WTC11 (cell line): ENCODE measurements at regions not wholly inside any gene's neighbourhood (a gene's known extent, or its start where the extent isn't known, plus 50 kb on each side); places are given as distances from the start of the nearest gene placed in this dataset.
"Not testable (repeated sequence)": the region's sequence is repeated elsewhere in the genome, so short reads cannot be mapped to it uniquely, and the experiment has no call there.

ENCODE experiments used
- ATF3 ChIP-seq: sonication (generic); formaldehyde crosslinking; conservative IDR thresholded peaks from 2 replicates; pipeline ENCODE4 v1.8.1; 2022; ENCODE audit warnings: mild to moderate bottlenecking, missing genetic modification reagents
- CTCF ChIP-seq: fragments of 200-600 bp; IDR thresholded peaks from 2 replicates; pipeline ENCODE4 v1.8.0; 2022; ENCODE audit warnings: antibody characterized with exemption
- ETV6 ChIP-seq: sonication (generic); formaldehyde crosslinking; IDR thresholded peaks from 2 replicates; pipeline ENCODE4 v1.8.1; 2022; ENCODE audit warnings: mild to moderate bottlenecking, missing genetic modification reagents
- FOXP4 ChIP-seq: sonication (generic); formaldehyde crosslinking; IDR thresholded peaks from 2 replicates; pipeline ENCODE4 v1.8.0; 2022; ENCODE audit warnings: mild to moderate bottlenecking, missing genetic modification reagents
- HMGA2 ChIP-seq: fragments of 250-450 bp; sonication (Bioruptor Pico); IDR thresholded peaks from 2 replicates; pipeline ENCODE4 v1.4.0; 2021; ENCODE audit warnings: mild to moderate bottlenecking, moderate library complexity
- NR3C1 ChIP-seq: sonication (generic); formaldehyde crosslinking; conservative IDR thresholded peaks from 2 replicates; pipeline ENCODE4 v1.8.1; 2023; ENCODE audit warnings: low read depth, mild to moderate bottlenecking, missing genetic modification reagents
- USF1 ChIP-seq: sonication (generic); formaldehyde crosslinking; IDR thresholded peaks from 2 replicates; pipeline ENCODE4 v1.8.0; 2022; ENCODE audit warnings: mild to moderate bottlenecking, missing genetic modification reagents
- ZNF138 ChIP-seq: sonication (generic); formaldehyde crosslinking; conservative IDR thresholded peaks from 2 replicates; pipeline ENCODE4 v1.8.1; 2022; ENCODE audit warnings: mild to moderate bottlenecking, moderate library complexity, missing genetic modification reagents

- not testable (repeated sequence) for TF ChIP-seq NR3C1 (CRISPR knock-in tag); CTCF; ZNF138 (CRISPR knock-in tag); ETV6 (CRISPR knock-in tag); USF1 (CRISPR knock-in tag); FOXP4 (CRISPR knock-in tag); HMGA2 (CRISPR knock-in tag); ATF3 (CRISPR knock-in tag)
Observed at GRCh38 chr4:44502216-44502615, 53.6 kb upstream of the KCTD8 start.
